ENCODE measurements at regions not wholly inside any gene's neighbourhood (a gene's known extent, or its start where the extent isn't known, plus 50 kb on each side); places are given as distances from the start of the nearest gene placed in this dataset.

GRCh38 chr2:51511002-51511401 lies 479.1 kb upstream of the NRXN1 start:
- DNase-seq: no peak
- no peak for ATAC-seq
- no peak for TF ChIP-seq CTCF (IDR thresholded peaks at IDR 0.05)
- H3K36me3 ChIP-seq: no peaks in the 10 kb centered on the region
- H3K27ac ChIP-seq: no peak overlapping the region
- H3K27me3 ChIP-seq: no peaks in the 10 kb centered on the region
- H3K4me3 ChIP-seq: no peak overlapping the region
- H3K4me1 ChIP-seq: no peaks in the 10 kb centered on the region
- peaks cover 0 to 4% of the 10 kb centered on the region in 2 donors for H3K9me3 ChIP-seq
- intact Hi-C loops (cut with DNase I): no loop called here

- no peak for TF ChIP-seq CTCF (IDR thresholded peaks at IDR 0.05)
- Histone ChIP-seq H3K4me1 (no peaks in the 10 kb centered on the region), H3K9me3 (peaks cover 0 to 4% of the 10 kb centered on the region in 2 donors), H3K27me3 (no peaks in the 10 kb centered on the region), H3K36me3 (no peaks in the 10 kb centered on the region), H3K27ac (no peak overlapping the region), H3K4me3 (no peak overlapping the region)
- intact Hi-C loops (cut with DNase I): no loop called here
- DNase-seq: no peak
- ATAC-seq: no peak
Observed at GRCh38 chr2:51510303-51510702, 478.4 kb upstream of the NRXN1 start.

GRCh38 chr2:51505533-51505932 lies 473.6 kb upstream of the NRXN1 start:
- ATAC-seq (no peak), DNase-seq (no peak)
- no peaks in the 10 kb centered on the region for H3K4me1 ChIP-seq
- H3K36me3 ChIP-seq: no peaks in the 10 kb centered on the region
- H3K9me3 ChIP-seq: peaks cover 0 to 11% of the 10 kb centered on the region in 2 donors
- H3K27me3 ChIP-seq: no peaks in the 10 kb centered on the region
- TF ChIP-seq CTCF (IDR thresholded peaks at IDR 0.05): no peak
- H3K27ac ChIP-seq: no peak overlapping the region
- H3K4me3 ChIP-seq: no peak overlapping the region
- intact Hi-C loops (cut with DNase I): no loop called here

GRCh38 chr2:51490576-51491234 lies 458.8 kb upstream of the NRXN1 start:
- Histone ChIP-seq H3K9me3 (no peaks in the 10 kb centered on the region), H3K27ac (no peak overlapping the region), H3K36me3 (no peaks in the 10 kb centered on the region), H3K27me3 (no peaks in the 10 kb centered on the region), H3K4me1 (no peaks in the 10 kb centered on the region), H3K4me3 (no peak overlapping the region)
- no peak for TF ChIP-seq CTCF (IDR thresholded peaks at IDR 0.05)
- ATAC-seq (no peak), DNase-seq (no peak)
- intact Hi-C loops (cut with DNase I): no loop called here

- H3K4me3 ChIP-seq: no peak overlapping the region
- H3K27me3 ChIP-seq: no peaks in the 10 kb centered on the region
- no peaks in the 10 kb centered on the region for H3K36me3 ChIP-seq
- no peak overlapping the region for H3K27ac ChIP-seq
- intact Hi-C loops (cut with DNase I): no loop called here
- ATAC-seq: no peak
- no peak for DNase-seq
- H3K9me3 ChIP-seq: peaks cover 0 to 2% of the 10 kb centered on the region in 2 donors
- TF ChIP-seq CTCF (IDR thresholded peaks at IDR 0.05): no peak
- no peaks in the 10 kb centered on the region for H3K4me1 ChIP-seq
Observed at GRCh38 chr2:51484605-51485004, 452.7 kb upstream of the NRXN1 start.
